ENCODE measurements at regions not wholly inside any gene's neighbourhood (a gene's known extent, or its start where the extent isn't known, plus 50 kb on each side); places are given as distances from the start of the nearest gene placed in this dataset.

- TF ChIP-seq CTCF (IDR thresholded peaks at IDR 0.05; ENCODE audit: low read depth, low read length, missing input control): no peak
- TF ChIP-seq RAD21 (IDR thresholded peaks at IDR 0.05): no peak
- TF ChIP-seq TAF1 (conservative IDR thresholded peaks at IDR 0.05): no peak
- no peak for TF ChIP-seq FOXA1 (IDR thresholded peaks at IDR 0.05)
- no peak for TF ChIP-seq REST (IDR thresholded peaks at IDR 0.05)
- TF ChIP-seq SP1 (IDR thresholded peaks at IDR 0.05): no peak
- TF ChIP-seq GABPA (IDR thresholded peaks at IDR 0.05 in 1 of 2, conservative IDR thresholded peaks at IDR 0.05 in 1 of 2): no peak
Measured at GRCh38 chr9:1535051-1535450, 480.1 kb upstream of the SMARCA2 start.

Data from liver (tissue), 3 donors.